ENCODE measurements at regions not wholly inside any gene's neighbourhood (a gene's known extent, or its start where the extent isn't known, plus 50 kb on each side); places are given as distances from the start of the nearest gene placed in this dataset.

GRCh38 chr20:50446351-50447101 lies 63.7 kb upstream of the PTPN1 start:
- TF ChIP-seq CTCF (IDR thresholded peaks at IDR 0.05): no peak
- TF ChIP-seq POLR2A (IDR thresholded peaks at IDR 0.05): no peak

All from adrenal gland (tissue), 5 donors.